Lung (tissue), 11 donors: ENCODE measurements at regions not wholly inside any gene's neighbourhood (a gene's known extent, or its start where the extent isn't known, plus 50 kb on each side); places are given as distances from the start of the nearest gene placed in this dataset.

Source experiments
- ATAC-seq: fragments of 200-7000 bp; cut with Tn5 transposase; one replicate; pipeline ENCODE4 v1.9.1; 2020; ENCODE audit warnings: moderate number of reproducible peaks; ENCODE audit not compliant: insufficient read depth, low FRiP score
- DNase-seq, 3 donors: peaks; one replicate each; pipeline ENCODE4 v3.0.0-alpha.2; 2013 to 2017
- H3K27ac ChIP-seq, 2 donors: one replicate each; pipeline ENCODE4 v1.5.1; 2013; ENCODE audit warnings: mild to moderate bottlenecking in 2 of 2, moderate library complexity in 2 of 2, control low read depth in 1 of 2, inconsistent platforms in 1 of 2, low read depth in 1 of 2, low read length in 1 of 2
- H3K27me3 ChIP-seq, 3 donors: one replicate each; pipeline ENCODE4 v1.5.1; 2013; ENCODE audit warnings: low read length in 2 of 3; ENCODE audit not compliant: control insufficient read depth in 3 of 3, insufficient read depth in 3 of 3
- H3K36me3 ChIP-seq, 4 donors: one replicate each; pipeline ENCODE4 v1.5.1; 2013; ENCODE audit warnings: low read length in 4 of 4, mild to moderate bottlenecking in 1 of 4, moderate library complexity in 1 of 4; ENCODE audit not compliant: control insufficient read depth in 4 of 4, insufficient read depth in 4 of 4
- H3K4me1 ChIP-seq, 5 donors: one replicate each; pipeline ENCODE4 v1.5.1; 2013; ENCODE audit warnings: low read length in 5 of 5, mild to moderate bottlenecking in 2 of 5, moderate library complexity in 1 of 5; ENCODE audit not compliant: control insufficient read depth in 5 of 5, insufficient read depth in 5 of 5
- H3K4me3 ChIP-seq: one replicate; pipeline ENCODE4 v1.5.1; 2013; ENCODE audit warnings: mild to moderate bottlenecking, control low read depth, moderate library complexity
- H3K9ac ChIP-seq, 2 donors: one replicate each; pipeline ENCODE4 v1.5.1; 2013; ENCODE audit warnings: low read length in 2 of 2, control low read depth in 1 of 2; ENCODE audit not compliant: insufficient read depth in 1 of 2
- H3K9me3 ChIP-seq, 4 donors: one replicate each; pipeline ENCODE4 v1.5.1; 2013; ENCODE audit warnings: low read length in 3 of 4, mild to moderate bottlenecking in 1 of 4, moderate library complexity in 1 of 4; ENCODE audit not compliant: control insufficient read depth in 4 of 4, insufficient read depth in 3 of 4
- WGBS, 2 donors: extraction: QIAGEN DNeasy Blood & Tissue Kit; methylation state at CpG; one replicate each; pipeline ENCODE4 v1.1.7; 2013; 5-methylcytosine and 5-hydroxymethylcytosine counted together
- TF ChIP-seq, protein P1 (sequence below): IDR thresholded peaks from 2 replicates; pipeline ENCODE4 v1.5.1; 2012; ENCODE audit warnings: mild to moderate bottlenecking; ENCODE audit errors: control extremely low read depth, extremely low read depth
- donor health status: control.
- donor health status: control.
- donor health status: Bipolar disorder and iron deficiency.
- donor health status: healthy.
- donor health status: DM: yes; HTN: yes; CAD: no.

DNA sequence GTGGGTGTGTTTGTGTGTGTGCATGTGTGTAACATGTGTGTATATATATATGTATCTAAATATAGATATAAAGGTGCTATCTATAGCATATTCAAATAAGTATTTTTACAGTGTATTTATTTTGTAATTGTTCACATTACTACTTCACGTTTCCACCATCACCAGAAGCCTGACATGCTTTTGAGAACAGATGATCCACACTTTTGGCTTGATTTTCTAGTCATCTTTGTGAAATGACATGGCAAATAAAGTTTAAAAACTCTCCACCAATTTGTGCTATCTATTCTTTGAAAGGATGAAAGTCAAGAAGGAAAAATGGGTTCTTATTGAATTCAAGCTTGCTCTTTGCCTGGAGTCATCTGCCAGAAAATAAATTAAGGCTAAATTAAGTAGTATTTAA is 294.0 kb upstream of the AKR1E2 start:
- no peak for ATAC-seq
- no peaks in the 10 kb centered on the region for H3K9me3 ChIP-seq
- no peak overlapping the region for H3K9ac ChIP-seq
- no peaks in the 10 kb centered on the region for H3K36me3 ChIP-seq
- no peak for DNase-seq
- TF ChIP-seq, protein P1, sequence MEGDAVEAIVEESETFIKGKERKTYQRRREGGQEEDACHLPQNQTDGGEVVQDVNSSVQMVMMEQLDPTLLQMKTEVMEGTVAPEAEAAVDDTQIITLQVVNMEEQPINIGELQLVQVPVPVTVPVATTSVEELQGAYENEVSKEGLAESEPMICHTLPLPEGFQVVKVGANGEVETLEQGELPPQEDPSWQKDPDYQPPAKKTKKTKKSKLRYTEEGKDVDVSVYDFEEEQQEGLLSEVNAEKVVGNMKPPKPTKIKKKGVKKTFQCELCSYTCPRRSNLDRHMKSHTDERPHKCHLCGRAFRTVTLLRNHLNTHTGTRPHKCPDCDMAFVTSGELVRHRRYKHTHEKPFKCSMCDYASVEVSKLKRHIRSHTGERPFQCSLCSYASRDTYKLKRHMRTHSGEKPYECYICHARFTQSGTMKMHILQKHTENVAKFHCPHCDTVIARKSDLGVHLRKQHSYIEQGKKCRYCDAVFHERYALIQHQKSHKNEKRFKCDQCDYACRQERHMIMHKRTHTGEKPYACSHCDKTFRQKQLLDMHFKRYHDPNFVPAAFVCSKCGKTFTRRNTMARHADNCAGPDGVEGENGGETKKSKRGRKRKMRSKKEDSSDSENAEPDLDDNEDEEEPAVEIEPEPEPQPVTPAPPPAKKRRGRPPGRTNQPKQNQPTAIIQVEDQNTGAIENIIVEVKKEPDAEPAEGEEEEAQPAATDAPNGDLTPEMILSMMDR = no peak
- no peak overlapping the region for H3K27ac ChIP-seq
- 60 to 82% methylated on average over 1 of the region's 1 CpG for WGBS, 2 donors
- H3K4me1 ChIP-seq = peaks cover 0 to 4% (median 0%) of the 10 kb centered on the region in 5 donors
- H3K4me3 ChIP-seq = no peak overlapping the region
- no peaks in the 10 kb centered on the region for H3K27me3 ChIP-seq

DNA sequence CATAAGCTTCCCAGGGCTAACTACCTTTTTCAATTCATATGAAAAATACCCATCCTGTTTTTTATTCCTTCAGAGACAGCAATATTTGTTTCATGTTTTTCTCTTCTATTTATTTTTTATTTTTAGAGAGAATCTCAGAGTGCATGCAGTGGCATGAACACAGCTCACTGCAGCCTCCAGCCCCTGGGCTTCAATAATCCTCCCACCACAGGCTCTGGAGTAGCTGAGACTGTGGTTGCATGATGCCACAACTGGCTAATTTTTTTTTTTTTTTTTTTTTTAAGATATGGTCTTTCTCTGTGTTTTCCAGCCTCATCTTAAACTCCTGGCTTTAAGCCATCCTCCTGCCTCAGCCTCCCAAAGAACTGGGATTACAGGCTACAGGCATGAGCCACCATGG is 296.7 kb upstream of the AKR1E2 start:
- H3K4me3 ChIP-seq = no peak overlapping the region
- H3K4me1 ChIP-seq = peaks cover 0 to 4% (median 0%) of the 10 kb centered on the region in 5 donors
- no peaks in the 10 kb centered on the region for H3K27me3 ChIP-seq
- no peak overlapping the region for H3K9ac ChIP-seq
- TF ChIP-seq, protein P1 = no peak
- no peak overlapping the region for H3K27ac ChIP-seq
- no peaks in the 10 kb centered on the region for H3K9me3 ChIP-seq
- no peaks in the 10 kb centered on the region for H3K36me3 ChIP-seq
- no peak for DNase-seq
- no peak for ATAC-seq

DNA sequence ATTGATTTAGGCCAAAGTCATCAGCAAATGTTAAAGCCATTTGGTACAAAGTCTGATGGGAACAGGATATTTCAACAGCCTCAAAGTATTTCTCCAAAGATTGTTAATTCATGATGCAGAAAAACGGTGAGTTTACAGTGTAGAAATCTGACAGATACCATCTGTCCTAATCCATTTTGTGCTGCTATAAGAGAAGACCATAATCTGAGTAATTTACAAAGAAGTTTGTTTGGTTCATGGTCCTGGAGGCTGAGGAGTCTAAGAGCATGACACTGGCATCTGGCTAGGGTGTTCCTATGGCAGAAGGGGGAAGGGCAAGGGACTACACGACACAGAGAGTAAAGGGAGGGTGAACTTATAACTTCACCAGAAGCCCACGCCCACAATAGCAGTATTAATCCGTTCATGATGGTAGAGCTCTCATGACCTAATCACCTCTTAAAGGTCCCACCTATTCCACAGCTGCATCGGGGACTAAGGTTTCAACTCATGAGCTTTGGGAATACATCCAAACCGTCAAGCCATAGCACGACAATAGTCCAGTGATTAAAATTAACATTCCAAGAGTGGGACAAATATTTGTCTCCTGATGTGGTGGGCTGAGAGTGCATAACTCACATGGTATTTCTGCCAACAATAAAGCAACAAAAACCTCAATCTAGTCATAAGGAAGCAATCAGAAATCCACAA is 298.6 kb upstream of the AKR1E2 start:
- Histone ChIP-seq H3K9me3 (no peaks in the 10 kb centered on the region), H3K36me3 (no peaks in the 10 kb centered on the region), H3K9ac (no peak overlapping the region), H3K27me3 (no peaks in the 10 kb centered on the region), H3K4me1 (peaks cover 0 to 4% (median 0%) of the 10 kb centered on the region in 5 donors), H3K27ac (no peak overlapping the region), H3K4me3 (no peak overlapping the region)
- 76 to 87% methylated on average over 7 of the region's 7 CpGs for WGBS, 2 donors
- DNase-seq = no peak
- no peak for ATAC-seq
- TF ChIP-seq, protein P1 = no peak

DNA sequence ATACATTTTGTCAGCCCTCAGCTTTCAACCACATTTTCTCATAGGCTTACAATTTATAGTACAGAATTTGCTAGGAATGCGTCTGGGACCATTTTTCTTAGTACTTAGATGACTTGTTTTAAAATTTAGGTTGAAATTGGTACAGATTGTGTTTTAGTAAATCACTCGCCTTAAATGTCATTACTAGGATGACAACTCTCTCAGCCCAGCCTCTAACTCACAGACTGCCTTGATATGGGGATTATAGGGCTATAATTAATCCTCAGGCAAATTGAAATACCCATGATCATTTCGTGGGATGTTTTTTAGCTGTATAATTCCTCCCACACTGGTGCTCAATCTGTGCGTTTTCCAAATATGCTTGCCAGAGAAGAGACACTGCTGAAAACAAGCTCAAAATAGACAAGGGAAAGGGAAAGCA is 299.7 kb upstream of the AKR1E2 start:
- TF ChIP-seq, protein P1 = no peak
- H3K36me3 ChIP-seq = no peaks in the 10 kb centered on the region
- H3K9ac ChIP-seq = no peak overlapping the region
- DNase-seq (peak in 1 of 3 donors; percentile 25), ATAC-seq (no peak)
- H3K4me1 ChIP-seq = peaks cover 0 to 4% (median 0%) of the 10 kb centered on the region in 5 donors
- no peak overlapping the region for H3K27ac ChIP-seq
- WGBS, 2 donors = 76% methylated on average over 4 of the region's 4 CpGs
- H3K4me3 ChIP-seq = no peak overlapping the region
- H3K27me3 ChIP-seq = no peaks in the 10 kb centered on the region
- peaks cover 0 to 2% (median 0%) of the 10 kb centered on the region in 4 donors for H3K9me3 ChIP-seq
